Ectodermal cell (in vitro differentiated cells): ENCODE measurements at regions not wholly inside any gene's neighbourhood (a gene's known extent, or its start where the extent isn't known, plus 50 kb on each side); places are given as distances from the start of the nearest gene placed in this dataset.
"Not testable (repeated sequence)": the region's sequence is repeated elsewhere in the genome, so short reads cannot be mapped to it uniquely, and the experiment has no call there.

Experiments used
- H3K27ac ChIP-seq: 2 replicates; pipeline ENCODE4 v1.7.0; 2013; ENCODE audit warnings: mild to moderate bottlenecking, low read depth, low read length; ENCODE audit not compliant: insufficient read depth, poor library complexity, severe bottlenecking
- H3K27me3 ChIP-seq: 2 replicates; pipeline ENCODE4 v1.7.0; 2013; ENCODE audit warnings: mild to moderate bottlenecking, low read length; ENCODE audit not compliant: insufficient read depth, control insufficient read depth, poor library complexity, severe bottlenecking
- H3K36me3 ChIP-seq: one replicate; pipeline ENCODE4 v1.7.0; 2013; ENCODE audit warnings: low read length; ENCODE audit not compliant: control insufficient read depth, insufficient read depth
- H3K4me1 ChIP-seq: one replicate; pipeline ENCODE4 v1.7.0; 2013; ENCODE audit warnings: low read length; ENCODE audit not compliant: control insufficient read depth, insufficient read depth
- H3K4me3 ChIP-seq: 2 replicates; pipeline ENCODE4 v1.7.0; 2013; ENCODE audit warnings: low read depth, low read length, control low read depth; ENCODE audit not compliant: insufficient read depth
- H3K9me3 ChIP-seq: 2 replicates; pipeline ENCODE4 v1.7.0; 2013; ENCODE audit warnings: mild to moderate bottlenecking, low read length, moderate library complexity; ENCODE audit not compliant: control insufficient read depth
- WGBS, 2 experiments: methylation state at CpG; one replicate each; pipeline ENCODE4 v1.1.7; 2013; ENCODE audit warnings: missing lambda C conversion rate in 2 of 2; 5-methylcytosine and 5-hydroxymethylcytosine counted together

- Histone ChIP-seq H3K27ac (no peak overlapping the region), H3K27me3 (no peaks in the 10 kb centered on the region), H3K9me3 (no peaks in the 10 kb centered on the region), H3K4me3 (no peak overlapping the region), H3K36me3 (no peaks in the 10 kb centered on the region), H3K4me1 (no peaks in the 10 kb centered on the region)
Observed at GRCh38 chr20:11168026-11168425, 494.2 kb upstream of the JAG1 start.

- no peak overlapping the region for H3K27ac ChIP-seq
- H3K4me1 ChIP-seq: no peaks in the 10 kb centered on the region
- H3K4me3 ChIP-seq: no peak overlapping the region
- no peaks in the 10 kb centered on the region for H3K27me3 ChIP-seq
- H3K36me3 ChIP-seq: no peaks in the 10 kb centered on the region
- H3K9me3 ChIP-seq: no peaks in the 10 kb centered on the region
Observed at GRCh38 chr20:11170025-11170424, 496.2 kb upstream of the JAG1 start.

GRCh38 chr20:11170565-11170964 is 496.8 kb upstream of the JAG1 start:
- Histone ChIP-seq H3K27me3 (no peaks in the 10 kb centered on the region), H3K27ac (no peak overlapping the region), H3K4me1 (no peaks in the 10 kb centered on the region), H3K9me3 (no peaks in the 10 kb centered on the region), H3K4me3 (no peak overlapping the region), H3K36me3 (no peaks in the 10 kb centered on the region)
- 96 to 100% methylated on average over 1 of the region's 2 CpGs for WGBS, 2 experiments

- no peaks in the 10 kb centered on the region for H3K36me3 ChIP-seq
- 76% methylated on average over 1 of the region's 1 CpG; no CpG with 5 or more reads in 1 of the 2 experiments for WGBS, 2 experiments
- no peaks in the 10 kb centered on the region for H3K27me3 ChIP-seq
- H3K27ac ChIP-seq: no peak overlapping the region
- H3K9me3 ChIP-seq: no peaks in the 10 kb centered on the region
- no peaks in the 10 kb centered on the region for H3K4me1 ChIP-seq
- no peak overlapping the region for H3K4me3 ChIP-seq
Observed at GRCh38 chr20:11172881-11173280, 499.1 kb upstream of the JAG1 start.

- Histone ChIP-seq H3K27ac (no peak overlapping the region), H3K36me3 (no peaks in the 10 kb centered on the region), H3K27me3 (no peaks in the 10 kb centered on the region), H3K4me1 (no peaks in the 10 kb centered on the region), H3K4me3 (no peak overlapping the region), H3K9me3 (no peaks in the 10 kb centered on the region)
- 96 to 99% methylated on average over 4 of the region's 4 CpGs for WGBS, 2 experiments
Observed at GRCh38 chr20:11173916-11174315, 500.1 kb upstream of the JAG1 start.

GRCh38 chr20:11174861-11175260 is 501.1 kb upstream of the JAG1 start:
- Histone ChIP-seq H3K27me3 (no peaks in the 10 kb centered on the region), H3K4me3 (no peak overlapping the region), H3K27ac (no peak overlapping the region), H3K9me3 (no peaks in the 10 kb centered on the region), H3K4me1 (no peaks in the 10 kb centered on the region), H3K36me3 (no peaks in the 10 kb centered on the region)
- 93 to 94% methylated on average over 5 of the region's 5 CpGs for WGBS, 2 experiments

- Histone ChIP-seq H3K27ac (no peak overlapping the region), H3K36me3 (no peaks in the 10 kb centered on the region)
- 75% methylated on average over 2 of the region's 2 CpGs; no CpG with 5 or more reads in 1 of the 2 experiments for WGBS, 2 experiments
Observed at GRCh38 chr20:11176431-11176830, 502.6 kb upstream of the JAG1 start.

GRCh38 chr20:11178946-11179654 is 505.3 kb upstream of the JAG1 start:
- Histone ChIP-seq H3K4me3 (no peak overlapping the region), H3K27ac (no peak overlapping the region), H3K27me3 (no peaks in the 10 kb centered on the region), H3K4me1 (no peaks in the 10 kb centered on the region), H3K9me3 (no peaks in the 10 kb centered on the region), H3K36me3 (no peaks in the 10 kb centered on the region)
- whole genome bisulfite sequencing, 2 experiments: 92 to 94% methylated on average over 3 of the region's 3 CpGs

More at GRCh38 chr20:11176431-11176830, 502.6 kb upstream of the JAG1 start:
- H3K4me3 ChIP-seq: no peak overlapping the region
- no peaks in the 10 kb centered on the region for H3K9me3 ChIP-seq
- no peaks in the 10 kb centered on the region for H3K4me1 ChIP-seq
- H3K27me3 ChIP-seq: no peaks in the 10 kb centered on the region

- H3K27ac ChIP-seq: no peak overlapping the region
- H3K27me3 ChIP-seq: no peaks in the 10 kb centered on the region
- H3K9me3 ChIP-seq: peaks cover under 1% of the 10 kb centered on the region
- no peaks in the 10 kb centered on the region for H3K36me3 ChIP-seq
- H3K4me3 ChIP-seq: no peak overlapping the region
- no peaks in the 10 kb centered on the region for H3K4me1 ChIP-seq
Observed at GRCh38 chr20:11180186-11180585, 506.4 kb upstream of the JAG1 start.

GRCh38 chr20:11181129-11181528 is 507.3 kb upstream of the JAG1 start:
- not testable (repeated sequence) for H3K27me3 ChIP-seq, H3K27ac ChIP-seq, H3K4me3 ChIP-seq, H3K36me3 ChIP-seq, H3K4me1 ChIP-seq, H3K9me3 ChIP-seq
- WGBS, 2 experiments: 88 to 93% methylated on average over 3 of the region's 3 CpGs

GRCh38 chr20:11181966-11182365 is 508.2 kb upstream of the JAG1 start:
- H3K4me3 ChIP-seq: no peak overlapping the region
- H3K27me3 ChIP-seq: no peaks in the 10 kb centered on the region
- no peak overlapping the region for H3K27ac ChIP-seq
- H3K4me1 ChIP-seq: no peaks in the 10 kb centered on the region
- no peaks in the 10 kb centered on the region for H3K36me3 ChIP-seq
- peaks cover 3% of the 10 kb centered on the region for H3K9me3 ChIP-seq
- 83 to 84% methylated on average over 3 of the region's 3 CpGs for WGBS, 2 experiments
